GF-D8 (cell line): ENCODE measurements at regions not wholly inside any gene's neighbourhood (a gene's known extent, or its start where the extent isn't known, plus 50 kb on each side); places are given as distances from the start of the nearest gene placed in this dataset.

ENCODE experiments used
- DNase-seq: peaks from one replicate; lab custom pipeline; 2025; lab: John Stamatoyannopoulos, UW

DNA sequence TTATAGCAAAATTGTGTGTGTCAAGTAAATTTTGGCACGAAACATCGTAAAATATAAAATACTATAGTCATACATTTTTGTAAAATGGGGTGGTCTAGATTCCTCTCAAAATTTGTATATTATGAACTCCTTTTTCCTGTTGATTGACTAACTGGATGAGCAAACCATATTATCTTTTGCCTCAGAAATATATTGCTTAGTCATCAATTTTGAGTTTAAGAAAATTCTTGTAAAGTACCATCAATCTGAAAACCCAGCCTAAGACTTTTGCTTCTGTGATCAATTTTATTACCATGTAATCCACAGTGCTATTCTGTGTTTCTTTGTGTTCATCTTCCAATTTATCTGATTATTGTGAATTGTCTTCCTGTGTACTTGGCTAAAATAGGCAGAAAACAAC, 98.0 kb upstream of the PCDH18 start:
- no peak for DNase-seq

DNA sequence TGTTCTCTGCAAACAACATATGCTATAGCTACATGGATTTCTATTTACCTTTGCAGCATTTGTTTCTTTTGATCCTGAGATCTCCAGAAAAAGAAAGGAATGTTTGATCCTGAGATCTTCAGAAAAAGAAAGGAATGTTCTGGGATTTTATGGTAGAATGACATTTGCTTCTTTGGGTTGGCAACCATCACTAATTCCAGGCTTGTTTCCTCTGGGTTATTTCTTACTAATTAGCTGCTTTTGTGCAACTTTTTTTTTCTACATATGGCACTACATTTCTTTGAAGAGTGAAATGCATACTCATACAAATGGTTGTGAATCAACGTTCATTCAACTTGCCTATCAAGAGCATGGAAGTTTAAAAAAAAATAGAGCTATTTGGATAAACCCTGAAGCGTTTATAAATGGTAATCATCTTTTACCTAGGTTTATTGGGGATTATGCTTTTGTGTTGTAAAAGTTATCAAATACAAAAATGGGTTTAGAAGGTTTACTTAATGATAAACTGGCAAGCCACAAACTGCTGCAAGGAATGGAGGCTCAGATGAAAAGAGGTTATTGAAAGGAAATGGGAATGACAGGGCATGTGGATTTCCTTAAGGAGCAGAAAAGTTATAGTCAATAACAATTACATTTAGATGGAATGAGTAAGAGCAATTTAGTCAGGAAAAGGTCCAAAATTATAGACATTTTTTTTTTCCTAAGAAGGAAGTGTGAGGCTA, 95.6 kb upstream of the PCDH18 start:
- no peak for DNase-seq

DNA sequence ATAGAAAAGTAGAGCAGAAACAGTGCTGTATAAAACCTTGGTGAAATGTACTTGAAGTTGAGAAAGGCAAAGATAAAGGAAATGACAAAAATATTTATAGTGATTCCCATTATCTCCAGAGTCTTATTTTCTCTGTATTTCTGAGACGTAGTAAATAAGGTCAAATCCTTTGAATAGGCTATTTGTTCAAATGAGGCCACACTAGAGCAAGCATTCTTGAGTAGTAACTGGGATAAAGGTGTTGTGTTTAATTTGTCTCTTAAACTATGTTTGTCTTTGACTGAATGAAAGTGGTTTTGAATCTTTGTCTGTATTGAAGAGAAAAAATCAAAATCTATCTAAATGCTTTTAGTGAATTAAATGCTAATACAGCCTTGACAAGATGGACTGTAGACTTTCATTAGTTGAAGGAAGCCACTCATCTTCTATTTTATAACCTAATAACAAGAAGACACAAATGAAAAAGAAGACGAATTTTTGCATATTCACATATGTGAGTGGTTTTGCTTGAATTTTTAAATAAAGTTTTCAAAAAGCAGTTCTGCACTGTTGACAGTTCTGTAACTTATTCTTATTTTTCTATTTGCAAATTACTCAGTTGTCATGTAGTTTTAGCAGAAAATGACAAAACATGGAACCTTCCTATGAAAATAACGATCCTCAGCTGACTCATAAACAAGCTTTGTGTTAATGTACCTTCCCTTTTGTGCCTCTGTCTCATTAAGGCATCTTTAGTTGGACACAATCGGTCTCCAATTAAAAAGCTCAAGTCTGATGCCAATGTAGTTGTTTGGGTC, 94.8 kb upstream of the PCDH18 start:
- DNase-seq = no peak

DNA sequence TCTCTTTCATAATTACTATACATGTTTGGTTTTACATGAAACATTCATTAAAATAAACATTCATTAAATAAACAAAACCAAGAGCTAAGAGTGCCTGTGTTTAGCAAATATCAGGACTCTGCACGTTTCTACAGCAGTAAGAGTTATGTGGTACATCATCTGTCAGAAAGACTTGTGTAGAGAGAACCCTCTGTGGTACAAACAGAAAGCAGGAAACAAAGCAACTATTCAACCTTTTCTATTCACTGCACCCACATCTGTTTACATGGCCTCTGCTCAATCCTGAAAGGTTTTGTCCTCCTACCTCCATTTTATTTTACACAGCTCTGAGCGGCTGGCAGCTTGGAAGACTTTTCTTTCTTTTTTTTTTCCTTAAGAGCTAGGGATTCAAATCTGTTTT, 90.7 kb upstream of the PCDH18 start:
- no peak for DNase-seq

DNA sequence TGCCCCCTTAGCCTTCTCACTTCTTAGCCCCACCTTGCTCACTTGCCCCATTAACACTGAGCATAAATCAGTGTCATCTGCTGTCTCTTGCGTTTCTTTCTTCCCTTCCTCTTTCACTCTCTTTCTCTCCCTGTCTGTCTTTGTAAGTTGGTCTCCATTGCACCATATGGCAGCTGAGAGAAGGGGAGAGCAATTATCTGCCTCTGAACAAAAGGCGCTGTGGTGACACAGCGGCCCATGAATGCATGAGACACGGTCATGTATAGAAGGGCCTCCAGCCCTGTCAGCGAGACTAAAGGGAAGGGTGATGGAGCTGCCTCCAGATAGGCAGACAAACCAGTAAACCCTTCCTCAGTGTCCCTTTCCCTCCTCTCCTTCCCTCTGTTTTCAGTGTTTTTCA, 88.8 kb upstream of the PCDH18 start:
- no peak for DNase-seq

DNA sequence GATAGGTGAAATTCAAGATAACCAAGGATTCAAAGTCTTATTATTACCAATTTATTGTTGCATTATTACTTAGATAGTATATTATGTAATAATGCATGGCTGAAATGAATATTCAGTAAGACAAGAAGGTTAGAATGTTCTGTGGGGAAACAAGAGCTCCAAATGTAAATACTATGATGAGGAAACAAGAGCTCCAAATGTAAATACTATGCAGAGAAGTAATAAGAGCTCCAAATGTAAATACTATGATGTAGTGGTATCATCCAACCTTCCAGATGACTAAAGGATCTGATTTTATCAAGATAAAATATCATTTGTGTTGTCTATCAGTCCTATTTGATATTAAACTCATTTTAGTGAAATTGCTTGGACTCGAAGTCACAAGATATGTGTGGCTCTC, 82.2 kb upstream of the PCDH18 start:
- DNase-seq = no peak

DNA sequence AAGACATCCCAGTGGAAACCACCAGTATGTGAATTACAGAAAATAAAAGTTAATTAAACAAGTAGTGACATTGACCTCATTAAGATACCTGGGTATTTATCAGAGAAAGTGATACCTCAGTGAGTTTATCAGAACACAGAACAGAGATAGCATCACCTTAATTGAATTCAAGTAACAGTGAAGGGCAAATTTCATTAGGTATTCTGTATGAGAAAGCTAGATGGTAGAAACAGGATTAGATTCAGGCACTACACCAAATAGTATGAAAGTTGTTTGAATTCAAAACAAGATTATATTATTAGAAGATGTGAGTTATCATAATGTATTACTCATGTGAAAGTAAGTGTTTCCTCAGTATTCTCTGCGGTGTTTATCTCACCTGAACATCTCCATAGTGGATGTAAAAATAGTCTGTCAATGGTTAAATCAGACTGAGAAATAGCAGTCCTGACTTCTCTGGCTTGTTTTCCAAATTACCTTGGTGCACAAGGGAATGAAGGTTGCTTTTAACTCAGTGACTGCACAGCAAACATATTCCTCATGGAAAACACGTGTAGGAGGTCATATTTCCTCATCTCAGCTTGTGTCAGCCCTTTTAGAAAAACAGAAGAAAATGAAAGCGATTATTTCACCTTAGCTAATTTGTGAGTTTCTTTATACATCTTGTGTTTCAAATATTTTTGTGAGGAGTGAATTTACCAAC, 79.9 kb upstream of the PCDH18 start:
- no peak for DNase-seq

DNA sequence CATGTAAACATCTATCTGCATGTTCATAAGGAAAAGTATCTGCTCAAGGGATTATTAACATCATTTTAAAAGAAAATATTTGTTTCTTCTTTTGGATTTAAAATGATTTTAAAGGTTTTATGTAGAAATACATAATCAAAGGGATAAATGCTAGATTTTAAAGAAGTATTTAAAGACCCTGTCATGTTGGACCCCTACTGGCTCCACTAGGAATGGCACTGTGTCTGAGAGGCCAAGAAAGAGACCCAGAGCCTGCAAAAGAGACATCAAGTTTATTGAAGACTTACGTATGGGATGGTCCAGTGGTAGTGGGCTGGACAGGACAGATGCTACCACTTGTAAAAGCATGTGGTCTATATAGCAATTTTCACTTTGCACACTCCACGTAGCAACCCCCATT, 78.7 kb upstream of the PCDH18 start:
- DNase-seq = no peak

DNA sequence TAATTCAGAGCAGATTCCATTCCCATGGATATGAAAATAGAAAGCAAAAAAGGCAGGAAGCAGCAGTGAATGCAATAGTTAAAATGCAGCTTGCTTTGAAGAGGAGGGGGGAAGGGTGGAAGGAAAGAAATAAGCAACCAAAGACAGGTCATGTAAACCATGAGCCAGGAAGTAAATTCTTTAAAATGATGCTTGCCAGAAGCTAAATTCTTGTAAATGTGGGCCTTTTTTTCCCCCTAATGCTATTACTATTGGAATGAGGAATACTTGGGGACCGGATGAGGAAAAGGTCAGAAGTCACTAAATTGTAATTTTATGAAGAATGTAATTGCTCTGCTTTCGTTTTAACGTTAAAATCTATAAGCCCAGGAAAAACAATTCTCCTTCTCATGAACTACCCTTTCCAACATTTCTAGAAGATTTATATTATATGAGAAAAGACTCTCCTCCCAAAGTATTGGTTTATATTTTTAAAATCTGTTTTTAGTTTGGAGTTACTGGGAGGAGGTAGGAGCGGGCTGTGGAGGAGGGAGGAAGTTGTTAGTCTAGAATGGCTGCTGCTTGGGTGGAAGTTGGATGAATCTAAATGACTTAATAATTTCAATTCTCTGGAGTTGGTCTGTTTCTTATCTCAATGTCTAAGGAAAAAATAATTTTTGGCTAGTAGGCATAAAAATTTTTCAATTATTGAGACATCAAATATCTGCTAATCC, 77.6 kb upstream of the PCDH18 start:
- DNase-seq = no peak

DNA sequence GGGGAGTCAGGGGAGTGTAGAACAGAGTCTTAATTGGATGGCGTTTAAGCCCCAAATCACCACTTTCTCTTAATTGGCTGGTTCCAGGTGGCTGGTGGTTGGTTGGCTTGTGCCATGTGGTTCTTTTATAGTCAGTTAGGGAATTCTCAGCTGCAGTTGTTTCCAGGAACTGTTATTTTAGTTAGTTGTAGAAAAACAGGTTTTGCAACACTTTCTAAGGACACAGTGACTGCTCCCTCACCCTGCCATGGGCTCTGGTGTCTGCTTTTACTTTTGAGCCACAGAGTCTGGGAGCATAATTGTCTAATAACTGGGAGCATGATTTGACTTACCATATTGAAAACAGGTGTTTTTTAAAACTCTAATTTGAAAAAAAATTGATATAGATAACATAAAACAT, 75.8 kb upstream of the PCDH18 start:
- no peak for DNase-seq

DNA sequence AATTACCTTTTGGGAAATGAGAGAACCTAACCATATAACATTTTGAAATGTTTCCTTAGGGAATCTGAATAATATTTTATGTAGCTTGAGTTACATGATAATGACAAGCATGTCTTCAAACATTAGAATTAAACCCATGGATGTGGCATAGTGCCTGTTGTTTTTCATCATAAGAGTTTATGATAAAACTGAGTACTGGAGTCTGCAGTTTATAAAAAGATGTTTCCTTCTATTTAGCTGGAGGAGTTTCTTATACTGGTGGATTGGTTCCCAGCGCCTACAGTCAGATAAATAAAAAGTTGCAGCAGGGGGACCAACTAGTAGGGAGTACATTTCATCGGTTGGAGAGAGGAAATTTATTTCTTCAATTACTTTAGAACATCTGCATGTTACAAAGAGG, 70.1 kb upstream of the PCDH18 start:
- DNase-seq = no peak

DNA sequence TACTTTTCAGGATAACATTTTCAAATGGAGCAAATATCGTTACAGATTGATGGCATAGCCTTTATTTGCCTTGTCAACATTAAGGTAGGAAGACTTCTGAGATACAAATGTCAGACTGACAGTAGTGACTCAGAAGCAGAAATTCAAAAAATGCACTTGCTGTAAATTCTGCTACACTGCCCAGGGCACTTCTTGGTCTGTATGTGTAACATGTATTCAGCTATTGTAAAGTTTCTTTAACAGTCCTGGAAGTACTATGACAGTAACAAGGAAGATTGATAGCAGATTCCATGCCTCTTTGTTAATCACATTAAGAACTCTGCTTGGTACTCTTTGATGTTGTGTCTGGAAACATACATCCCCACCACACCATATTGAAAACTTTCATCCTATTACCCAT, 69.6 kb upstream of the PCDH18 start:
- no peak for DNase-seq

DNA sequence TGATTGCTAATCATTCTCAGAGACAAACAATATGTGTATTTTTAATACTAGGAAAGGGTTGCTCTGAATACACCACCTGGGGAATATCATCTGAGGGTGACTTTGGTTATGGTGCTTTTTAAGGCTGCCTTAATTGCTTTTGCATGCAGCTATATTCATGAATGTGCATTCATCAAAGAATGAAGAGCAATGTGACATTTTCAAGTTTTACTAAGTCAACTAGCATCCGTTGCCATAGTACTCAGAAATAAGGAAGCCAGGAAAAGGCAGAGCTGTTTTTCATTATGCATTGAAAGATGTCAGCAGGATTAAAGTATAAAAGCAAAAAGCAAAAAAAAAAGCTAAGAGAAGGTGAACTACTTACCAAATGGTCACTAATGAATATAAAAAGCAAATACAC, 67.4 kb upstream of the PCDH18 start:
- DNase-seq = no peak

DNA sequence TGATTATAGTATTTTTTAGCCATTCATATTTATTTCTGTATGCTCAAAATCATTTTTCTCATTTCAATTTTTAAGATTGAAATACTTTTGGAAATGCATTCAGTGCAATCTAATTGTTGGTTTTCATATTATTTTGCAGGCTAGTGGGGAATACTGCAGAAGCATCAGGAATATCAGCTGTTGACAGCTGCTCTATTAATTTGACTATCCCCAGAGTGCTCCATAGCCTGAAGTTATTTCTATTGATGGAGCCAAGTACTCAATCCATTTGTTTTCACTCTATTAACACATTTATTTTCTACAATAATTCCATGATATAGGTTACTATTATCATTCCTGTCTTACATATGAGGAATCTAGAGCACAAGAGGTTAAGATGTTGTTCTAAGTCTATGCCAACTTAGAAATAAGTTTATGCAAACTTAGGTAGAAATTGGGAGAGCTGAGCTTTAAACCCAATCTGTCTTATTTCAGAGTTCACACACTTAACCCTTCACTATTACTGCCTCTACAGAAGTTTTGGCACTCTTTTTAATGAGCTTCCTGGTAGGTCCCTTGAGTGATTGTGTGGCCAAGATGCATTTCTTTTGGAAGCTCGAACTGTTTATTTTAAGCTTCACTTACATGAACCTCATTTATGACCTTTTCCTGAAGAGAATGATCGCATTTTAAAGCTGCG, 65.6 kb upstream of the PCDH18 start:
- DNase-seq = no peak

DNA sequence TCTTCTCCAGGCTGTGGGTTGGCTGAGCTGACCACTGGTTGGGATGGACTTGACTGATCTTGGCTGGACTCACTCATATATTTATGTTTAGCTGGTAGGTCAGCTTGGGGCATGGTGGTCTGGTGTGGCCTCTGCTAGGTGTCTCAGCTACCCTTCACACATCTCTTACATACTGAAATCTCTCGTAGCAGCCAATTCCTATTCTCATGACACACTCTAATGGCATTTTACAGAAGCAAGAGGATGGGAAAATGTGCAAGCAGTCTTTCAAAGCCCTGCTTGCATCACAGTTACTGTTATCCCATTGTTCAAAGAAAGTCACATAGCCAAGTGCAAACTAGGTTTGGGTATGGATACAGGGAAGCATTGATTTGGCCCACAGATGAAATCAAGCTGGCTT, 55.5 kb upstream of the PCDH18 start:
- DNase-seq = no peak

DNA sequence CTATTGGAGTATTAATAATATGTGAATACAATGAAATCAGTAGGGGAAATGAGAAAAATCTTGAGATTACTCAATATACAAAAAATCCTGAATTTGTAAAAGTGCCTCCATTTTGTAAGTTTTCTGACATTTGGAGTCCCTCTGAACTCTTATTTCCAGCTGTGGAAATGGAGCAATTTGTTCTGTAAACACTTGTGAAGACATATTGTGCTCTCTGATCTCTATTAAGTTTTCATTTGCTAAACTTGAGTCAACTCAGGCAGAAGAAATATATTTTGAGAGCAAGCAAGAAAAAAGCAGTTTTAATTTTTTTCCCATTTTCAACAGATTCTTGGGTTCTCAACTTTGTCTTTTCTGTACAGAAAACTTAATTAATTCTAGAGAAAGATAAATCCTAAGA, 51.4 kb upstream of the PCDH18 start:
- DNase-seq = no peak
